ENCODE measurements at regions not wholly inside any gene's neighbourhood (a gene's known extent, or its start where the extent isn't known, plus 50 kb on each side); places are given as distances from the start of the nearest gene placed in this dataset.
"Not testable (repeated sequence)": the region's sequence is repeated elsewhere in the genome, so short reads cannot be mapped to it uniquely, and the experiment has no call there.

GRCh38 chr3:84680700-84681099 is 278.1 kb upstream of the CADM2 start:
- TF ChIP-seq POLR2A (IDR thresholded peaks at IDR 0.05) (no peak), CTCF (IDR thresholded peaks at IDR 0.05) (no peak)
- Histone ChIP-seq H3K4me3 (no peak overlapping the region), H3K4me1 (no peaks in the 10 kb centered on the region), H3K27ac (no peak overlapping the region), H3K36me3 (replicated peaks in 1 of 2; ENCODE audit: insufficient read depth in 1 of 2, low read depth in 2 of 2) (no peaks in the 10 kb centered on the region), H3K9me3 (no peaks in the 10 kb centered on the region), H3K27me3 (no peaks in the 10 kb centered on the region)
- intact Hi-C loops (cut with DNase I) = no loop called here
- ATAC-seq = no peak
- no peak for DNase-seq

DNA sequence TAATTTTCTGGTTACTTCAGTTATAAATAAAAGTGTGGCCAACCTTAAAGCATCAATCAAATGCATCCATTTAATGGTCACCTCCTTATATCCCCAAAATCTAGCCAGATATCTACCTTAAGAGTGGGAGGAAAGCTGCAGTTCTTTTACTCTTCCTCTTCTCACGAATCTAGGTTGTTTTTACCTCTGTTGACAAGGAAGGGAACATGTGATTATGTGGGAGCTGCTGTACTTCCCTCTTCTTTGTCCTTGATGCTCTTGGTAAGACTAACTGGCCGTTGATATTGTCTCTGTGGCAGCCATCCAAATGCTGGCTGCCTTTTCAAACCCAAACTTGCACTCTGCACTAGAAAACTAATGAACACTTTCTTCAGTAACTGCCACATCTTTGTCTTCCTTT is 275.3 kb upstream of the CADM2 start:
- intact Hi-C loops (cut with DNase I) = no loop called here
- Histone ChIP-seq H3K27ac (no peak overlapping the region), H3K27me3 (no peaks in the 10 kb centered on the region), H3K36me3 (replicated peaks in 1 of 2; ENCODE audit: insufficient read depth in 1 of 2, low read depth in 2 of 2) (no peaks in the 10 kb centered on the region), H3K9me3 (no peaks in the 10 kb centered on the region), H3K4me3 (no peak overlapping the region), H3K4me1 (no peaks in the 10 kb centered on the region)
- WGBS, 2 donors = 15 to 19% methylated on average over 2 of the region's 2 CpGs
- DNase-seq = no peak
- no peak for ATAC-seq
- TF ChIP-seq CTCF (IDR thresholded peaks at IDR 0.05) (no peak), POLR2A (IDR thresholded peaks at IDR 0.05) (no peak)

- Histone ChIP-seq H3K4me3 (no peak overlapping the region), H3K36me3 (replicated peaks in 1 of 2; ENCODE audit: insufficient read depth in 1 of 2, low read depth in 2 of 2) (no peaks in the 10 kb centered on the region), H3K27ac (no peak overlapping the region), H3K4me1 (no peaks in the 10 kb centered on the region), H3K9me3 (no peaks in the 10 kb centered on the region), H3K27me3 (no peaks in the 10 kb centered on the region)
- intact Hi-C loops (cut with DNase I) = no loop called here
- no peak for ATAC-seq
- TF ChIP-seq CTCF (IDR thresholded peaks at IDR 0.05) (no peak), POLR2A (IDR thresholded peaks at IDR 0.05) (no peak)
- 86 to 87% methylated on average over 3 of the region's 3 CpGs for WGBS, 2 donors
- no peak for DNase-seq
Measured at GRCh38 chr3:84685467-84685866, 273.3 kb upstream of the CADM2 start.

- 40 to 50% methylated on average over 2 of the region's 2 CpGs for WGBS, 2 donors
- no peaks in the 10 kb centered on the region for H3K27me3 ChIP-seq
- ATAC-seq = no peak
- no peak overlapping the region for H3K27ac ChIP-seq
- H3K4me1 ChIP-seq = no peaks in the 10 kb centered on the region
- DNase-seq = no peak
- no peaks in the 10 kb centered on the region for H3K9me3 ChIP-seq
- no peaks in the 10 kb centered on the region for H3K36me3 ChIP-seq (replicated peaks in 1 of 2; ENCODE audit: insufficient read depth in 1 of 2, low read depth in 2 of 2)
- intact Hi-C loops (cut with DNase I) = no loop called here
- no peak overlapping the region for H3K4me3 ChIP-seq
- TF ChIP-seq CTCF (IDR thresholded peaks at IDR 0.05) = no peak
- TF ChIP-seq POLR2A (IDR thresholded peaks at IDR 0.05) = no peak
Measured at GRCh38 chr3:84692261-84692660, 266.5 kb upstream of the CADM2 start.

DNA sequence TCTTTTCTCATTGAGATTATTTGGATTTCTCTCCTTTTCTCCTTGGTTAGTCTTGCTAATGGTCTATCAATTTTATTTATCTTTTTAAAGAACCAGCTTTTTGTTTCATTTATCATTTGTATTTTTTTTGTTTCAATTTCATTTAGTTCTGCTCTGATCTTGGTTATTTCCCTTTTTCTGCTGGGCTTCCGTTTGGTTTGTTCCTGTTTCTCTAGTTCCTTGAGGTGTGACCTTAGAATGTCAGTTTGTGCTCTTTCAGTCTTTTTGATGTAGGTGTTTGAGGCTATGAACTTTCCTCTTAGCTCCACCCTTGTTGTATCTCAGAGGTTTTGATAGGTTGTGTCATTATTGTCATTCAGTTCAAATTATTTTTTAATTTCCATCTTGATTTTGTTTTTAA is 248.5 kb upstream of the CADM2 start:
- H3K27me3 ChIP-seq; intact Hi-C loops (cut with DNase I); H3K4me1 ChIP-seq; DNase-seq; H3K4me3 ChIP-seq; H3K9me3 ChIP-seq; H3K27ac ChIP-seq; H3K36me3 ChIP-seq (replicated peaks in 1 of 2; ENCODE audit: insufficient read depth in 1 of 2, low read depth in 2 of 2); ATAC-seq: not testable (repeated sequence)
- WGBS, 2 donors = 18 to 38% methylated on average over 1 of the region's 1 CpG

Data from body of pancreas (tissue), 4 donors.